HG02678 (cell line): ENCODE measurements at regions not wholly inside any gene's neighbourhood (a gene's known extent, or its start where the extent isn't known, plus 50 kb on each side); places are given as distances from the start of the nearest gene placed in this dataset.
"Not testable (repeated sequence)": the region's sequence is repeated elsewhere in the genome, so short reads cannot be mapped to it uniquely, and the experiment has no call there.

Experiments
- ATAC-seq: cut with Tn5 transposase; IDR thresholded peaks from one replicate; pipeline ENCODE4 v1.9.1; 2021; ENCODE audit warnings: mild to moderate bottlenecking, moderate library complexity; ENCODE audit not compliant: unreplicated experiment

DNA sequence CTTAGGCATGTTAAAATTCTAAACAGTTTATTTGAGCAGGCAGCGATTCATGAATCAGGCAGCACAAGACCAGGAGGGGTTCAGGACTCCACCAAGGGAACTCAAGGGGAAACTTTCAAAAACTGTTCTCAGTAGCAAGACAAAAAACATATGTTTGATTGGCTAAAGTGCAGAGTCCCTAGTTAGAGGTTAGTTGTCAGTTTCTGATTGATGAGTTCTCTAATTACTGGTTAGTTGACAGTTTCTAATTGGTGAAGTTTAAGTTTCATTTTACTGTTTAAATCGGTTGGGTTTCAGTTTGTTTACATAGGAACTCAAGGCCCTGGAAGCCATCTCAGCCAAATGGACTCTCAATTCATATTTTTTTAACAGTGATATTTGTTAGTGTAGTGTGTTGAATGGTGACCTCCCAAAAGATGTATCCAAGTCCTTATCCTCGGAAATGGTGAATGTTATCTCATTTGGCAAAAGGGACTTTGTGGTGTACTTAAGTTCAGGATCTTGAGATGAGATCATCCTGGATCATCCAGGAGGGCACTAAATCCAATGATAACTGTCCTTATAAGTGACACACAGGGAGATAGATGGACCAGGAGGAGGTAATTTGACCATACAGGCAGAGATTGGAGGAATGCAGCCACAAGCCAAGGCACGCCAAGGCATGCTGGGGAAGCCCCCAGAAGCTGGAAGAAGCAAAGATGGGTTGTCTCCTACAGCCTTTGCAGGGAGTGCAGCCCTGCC lies 219.2 kb upstream of the RAI14 start:
- ATAC-seq = no peak

DNA sequence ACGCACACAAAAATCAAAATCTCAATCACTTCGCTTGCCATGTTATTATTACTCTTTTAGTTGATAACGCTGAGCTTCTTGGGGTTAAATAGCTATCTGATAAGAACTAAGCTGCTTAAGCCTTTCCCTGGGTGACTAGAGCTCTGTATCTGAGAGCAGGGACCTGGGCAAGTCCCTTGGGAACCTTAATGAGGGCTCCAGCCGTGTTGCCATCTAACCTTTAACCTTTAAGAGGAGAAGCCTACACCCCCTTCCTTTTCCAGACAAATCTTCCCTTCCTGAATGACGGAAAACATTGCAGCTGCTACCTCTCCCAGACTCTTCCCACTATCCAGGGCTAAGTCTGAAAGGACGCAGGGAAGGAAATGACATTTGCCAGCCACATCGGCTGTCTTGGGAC lies 216.5 kb upstream of the RAI14 start:
- no peak for ATAC-seq

DNA sequence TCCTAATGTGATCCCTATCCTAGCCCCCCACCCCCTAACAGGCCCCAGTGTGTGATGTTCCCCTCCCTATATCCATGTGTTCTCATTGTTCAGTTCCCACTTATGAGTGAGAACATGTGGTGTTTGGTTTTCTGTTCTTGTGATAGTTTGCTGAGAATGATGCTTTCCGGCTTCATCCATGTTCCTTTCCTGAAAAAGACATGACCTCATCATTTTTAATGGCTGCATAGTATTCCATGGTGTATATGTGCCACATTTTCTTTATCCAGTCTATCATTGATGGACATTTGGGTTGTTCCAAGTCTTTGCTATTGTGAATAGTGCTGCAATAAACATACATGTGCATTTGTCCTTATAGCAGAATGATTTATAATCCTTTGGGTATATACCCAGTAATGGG lies 214.4 kb upstream of the RAI14 start:
- not testable (repeated sequence) for ATAC-seq

DNA sequence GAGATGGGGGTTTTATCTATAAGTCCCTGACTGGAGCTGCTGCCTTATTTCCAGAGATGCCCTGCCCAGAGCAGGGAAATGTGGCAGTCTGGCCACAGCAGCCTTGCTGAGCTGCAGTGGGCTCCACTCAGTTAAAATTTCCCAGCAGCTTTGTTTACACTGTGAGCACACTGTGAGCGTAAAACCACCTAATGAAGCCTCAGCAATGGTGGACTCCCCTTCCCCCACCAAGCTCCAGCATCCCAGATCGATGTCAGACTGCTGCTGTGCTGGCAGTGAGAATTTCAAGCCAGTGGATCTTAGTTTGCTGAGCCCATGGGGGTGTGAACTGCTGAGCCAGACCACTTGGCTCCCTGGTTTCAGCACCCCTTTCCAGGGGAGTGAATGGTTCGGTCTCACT lies 208.7 kb upstream of the RAI14 start:
- no peak for ATAC-seq

DNA sequence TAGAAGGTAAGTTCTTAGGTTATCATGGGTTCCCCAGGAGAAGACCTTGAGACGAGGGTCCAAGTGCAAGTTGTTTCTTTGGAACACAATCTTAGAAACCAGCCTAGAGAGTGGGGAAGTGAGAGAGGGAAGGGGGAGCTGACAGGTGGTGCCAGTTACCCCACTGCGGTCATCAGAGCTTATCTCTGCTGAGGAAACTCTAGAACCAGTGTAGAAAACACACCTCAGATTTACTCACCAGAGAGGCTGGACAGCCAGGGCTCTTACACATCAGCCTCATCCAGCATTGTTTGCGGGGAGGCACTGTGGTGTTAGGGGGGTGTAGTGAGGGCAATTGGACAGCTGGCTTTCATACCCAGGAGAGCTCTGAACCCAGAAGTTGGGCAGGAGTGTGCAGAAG lies 206.5 kb upstream of the RAI14 start:
- no peak for ATAC-seq

DNA sequence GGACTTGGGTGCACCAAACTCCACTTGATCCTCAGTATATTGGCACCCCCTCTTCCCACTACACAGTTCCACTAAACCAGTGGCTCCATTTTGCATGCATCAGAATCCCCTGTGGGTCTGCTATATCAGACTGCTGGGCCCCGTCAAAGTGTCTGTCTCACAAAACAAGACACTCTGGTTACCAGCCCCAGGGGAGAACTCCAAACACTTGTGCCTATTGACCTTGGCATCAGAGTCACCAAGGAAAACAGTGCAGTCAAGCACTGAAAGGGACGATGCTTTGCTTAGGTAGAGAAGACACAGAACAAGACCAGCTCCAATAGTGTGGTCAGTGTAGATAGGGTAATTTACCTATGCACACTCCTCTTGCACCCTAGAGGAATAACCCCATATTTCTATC lies 205.8 kb upstream of the RAI14 start:
- ATAC-seq = no peak

DNA sequence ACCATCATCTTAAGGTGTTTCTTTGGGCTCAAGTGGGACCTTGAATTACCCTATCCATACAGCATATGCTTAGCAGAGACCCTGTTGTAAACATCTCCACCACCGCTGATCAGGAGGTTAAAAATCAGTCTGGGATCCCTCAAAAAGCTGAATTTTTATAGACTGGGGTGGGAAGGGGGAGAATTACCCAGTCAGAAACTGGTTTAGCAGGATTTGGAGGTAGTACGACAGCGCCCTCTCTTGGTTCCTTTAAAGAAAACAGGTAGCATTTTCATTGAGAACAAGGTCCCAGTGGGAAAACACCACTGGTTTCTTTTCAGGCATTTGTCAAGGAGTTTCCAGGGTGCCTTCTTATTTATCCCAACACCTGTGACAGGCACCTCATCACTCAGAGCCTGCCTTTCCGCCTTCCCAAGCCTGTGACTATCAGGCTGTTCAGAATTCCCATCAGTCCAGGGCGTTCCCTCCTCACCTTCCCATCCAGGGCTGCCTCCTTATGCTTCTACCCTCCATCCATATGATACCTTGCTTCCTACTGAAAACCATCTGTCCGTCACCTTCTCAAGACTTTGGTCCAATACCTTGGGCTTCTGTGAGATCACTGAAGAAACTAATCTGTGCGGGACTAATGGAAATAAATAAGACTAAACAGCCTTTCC lies 203.8 kb upstream of the RAI14 start:
- ATAC-seq = no peak

DNA sequence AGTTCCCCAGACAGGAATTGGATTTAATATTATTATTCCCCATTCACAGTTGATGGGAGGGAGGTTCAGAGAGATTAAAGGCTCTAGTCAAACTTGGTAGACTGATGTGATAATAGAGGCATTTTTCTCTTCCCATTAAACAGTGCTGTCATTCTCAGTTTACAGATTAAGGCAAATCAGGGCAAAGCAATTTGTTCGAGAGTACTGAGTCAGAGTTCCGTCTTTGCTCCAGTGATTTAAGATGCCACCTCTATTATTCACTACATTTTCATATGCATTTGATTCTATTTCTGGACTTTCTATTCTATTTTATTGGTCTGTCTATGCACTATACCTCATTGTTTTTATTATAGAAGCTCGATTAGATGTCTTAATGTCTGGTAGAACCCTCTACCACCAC lies 201.0 kb upstream of the RAI14 start:
- ATAC-seq = no peak

DNA sequence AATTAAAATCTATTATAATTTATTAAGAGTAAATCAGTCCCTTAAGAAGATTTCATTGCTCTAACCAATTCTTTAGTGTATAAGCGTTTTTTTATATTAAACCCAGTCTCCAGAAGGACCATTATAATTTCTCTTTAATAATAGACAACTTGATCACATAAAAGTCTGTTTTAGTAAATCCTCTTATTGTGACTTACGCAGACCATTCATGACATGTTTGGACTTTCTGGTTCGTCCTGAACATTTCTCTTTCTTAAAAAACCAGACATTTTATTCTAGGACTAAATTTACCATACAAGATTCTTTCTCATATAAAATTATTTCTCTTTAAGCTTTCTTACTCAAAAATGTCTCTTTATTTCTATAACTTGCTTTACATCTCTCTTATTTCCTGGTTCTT lies 196.2 kb upstream of the RAI14 start:
- ATAC-seq = no peak

DNA sequence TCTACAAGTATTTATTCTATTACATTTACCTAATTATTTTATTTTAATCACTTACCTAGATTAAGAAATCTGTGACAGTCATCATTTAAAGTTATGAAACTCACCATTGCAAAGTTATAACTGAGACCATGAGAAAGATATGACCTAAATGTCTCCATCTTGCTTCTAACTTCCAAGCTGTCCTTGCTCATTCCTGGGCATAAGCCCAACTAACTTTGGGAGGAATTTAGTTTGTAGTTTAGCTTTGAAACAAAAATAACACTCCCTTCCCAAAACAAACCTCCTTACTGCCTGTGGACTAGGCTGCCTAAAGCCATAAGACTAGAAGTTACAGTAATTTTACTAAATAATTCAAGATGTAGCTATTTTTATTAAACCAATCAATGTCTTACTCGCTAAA lies 195.6 kb upstream of the RAI14 start:
- no peak for ATAC-seq

DNA sequence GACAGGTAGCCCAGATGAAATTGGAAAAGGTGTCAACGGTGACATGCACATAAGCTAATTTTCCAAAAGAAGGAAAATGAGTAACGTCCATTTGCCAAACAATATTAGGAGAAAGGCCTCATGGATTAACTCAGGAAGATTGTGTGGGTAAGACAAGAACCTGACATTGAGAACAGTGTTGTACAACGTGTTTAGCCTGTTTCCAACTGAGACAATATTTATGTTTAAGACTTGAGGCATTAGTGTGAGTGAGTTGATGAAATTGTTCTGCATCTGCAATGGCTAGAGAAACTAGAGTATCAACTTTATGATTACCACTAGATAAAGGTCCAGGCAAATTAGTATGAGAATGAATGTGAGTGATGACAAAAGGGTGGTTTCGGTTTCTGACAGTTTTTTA lies 191.3 kb upstream of the RAI14 start:
- ATAC-seq = no peak

DNA sequence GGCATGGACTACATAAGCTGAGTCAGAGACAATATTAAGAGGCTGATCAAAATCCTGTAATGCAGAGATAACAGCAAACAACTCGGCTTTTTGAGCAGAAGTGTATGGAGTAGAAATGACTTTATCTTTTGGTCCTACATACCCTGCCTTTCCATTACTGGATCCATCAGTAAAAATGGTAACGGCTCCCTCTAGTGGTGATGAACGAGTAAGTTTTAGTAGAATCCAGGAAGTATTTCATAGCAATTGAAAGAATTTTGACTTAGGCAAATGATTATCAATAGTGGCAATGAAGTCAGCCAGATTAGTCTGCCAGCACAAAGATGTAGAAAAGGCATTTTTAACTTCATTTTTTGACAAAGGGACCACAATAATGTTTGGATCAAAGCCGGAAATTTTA lies 190.8 kb upstream of the RAI14 start:
- not testable (repeated sequence) for ATAC-seq

DNA sequence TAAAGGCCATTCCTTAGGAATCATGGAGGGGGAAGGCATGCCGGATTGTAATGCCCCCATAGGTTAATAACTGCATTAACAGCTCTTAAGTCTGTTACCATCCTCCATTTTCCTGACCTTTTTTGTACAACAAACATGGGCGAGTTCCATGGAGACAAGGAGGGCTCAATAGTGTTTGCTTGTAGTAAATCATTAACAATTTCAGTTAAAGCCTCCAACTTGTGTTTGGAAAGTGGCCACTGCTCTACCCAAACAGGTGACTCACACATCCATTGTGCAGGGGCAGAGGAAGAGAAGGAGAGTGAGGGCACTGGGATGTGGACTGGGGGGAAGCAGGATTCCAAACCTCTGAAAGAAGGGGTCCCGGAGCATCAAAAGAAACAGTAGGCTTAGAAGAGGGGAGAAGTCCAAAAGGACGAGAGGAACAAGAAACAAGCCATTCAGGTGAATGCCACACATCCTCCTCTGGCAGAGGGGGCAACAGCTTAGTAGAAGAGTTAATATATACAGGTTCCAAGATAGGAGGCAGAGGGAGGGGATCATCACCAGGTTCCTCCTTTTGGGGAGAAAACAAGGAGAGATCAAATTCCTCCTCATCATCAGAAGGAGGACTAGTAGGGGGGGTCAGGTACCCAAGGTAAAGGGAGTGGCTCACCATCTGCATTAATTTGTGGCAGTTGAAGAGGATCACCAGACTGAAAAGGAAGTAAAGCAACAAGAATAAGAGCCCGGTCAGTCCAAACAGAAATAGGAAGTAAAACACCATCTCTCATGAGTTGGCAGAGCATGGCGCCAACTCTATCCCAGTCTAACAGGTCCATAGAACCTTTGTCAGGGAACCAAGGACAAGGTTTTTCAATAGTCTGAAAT lies 189.4 kb upstream of the RAI14 start:
- ATAC-seq = not testable (repeated sequence)

DNA sequence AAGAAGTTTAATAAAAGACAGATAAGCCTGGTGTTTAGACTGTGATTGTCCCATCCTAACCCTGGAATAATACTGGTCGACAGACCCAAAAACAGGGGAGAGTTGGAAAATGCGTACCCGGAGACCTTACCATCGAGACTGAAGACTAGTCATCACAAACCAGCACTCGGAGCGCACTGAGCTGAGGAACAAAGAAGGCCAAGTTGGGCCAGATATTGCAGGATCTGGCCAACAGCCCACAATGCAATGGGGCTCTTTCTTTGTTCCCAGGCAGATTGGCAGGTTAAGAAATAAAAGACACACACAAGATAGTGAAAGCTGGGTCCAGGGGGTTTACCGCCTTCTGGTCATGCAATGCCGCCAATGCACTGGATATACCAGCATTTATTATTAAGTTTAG lies 188.7 kb upstream of the RAI14 start:
- no peak for ATAC-seq

DNA sequence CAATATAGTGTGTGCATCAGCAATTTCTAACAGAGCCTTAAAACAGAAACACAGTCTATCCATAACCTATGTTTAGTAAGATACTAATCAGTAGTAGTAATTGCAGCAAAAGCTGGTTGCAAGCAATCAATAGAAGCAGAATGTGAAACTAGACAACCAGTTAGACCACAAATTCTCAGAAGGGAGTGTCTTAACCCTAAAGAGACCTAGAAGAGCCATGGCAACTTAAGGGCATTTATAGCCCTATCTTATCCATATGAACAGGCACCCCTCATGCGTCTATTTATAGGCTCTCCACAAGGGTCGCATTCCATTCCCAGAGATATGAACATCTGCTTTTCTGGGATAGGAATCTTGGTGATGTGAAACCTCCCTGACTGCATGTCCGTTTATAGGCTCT lies 188.1 kb upstream of the RAI14 start:
- ATAC-seq = peak; percentile 54

DNA sequence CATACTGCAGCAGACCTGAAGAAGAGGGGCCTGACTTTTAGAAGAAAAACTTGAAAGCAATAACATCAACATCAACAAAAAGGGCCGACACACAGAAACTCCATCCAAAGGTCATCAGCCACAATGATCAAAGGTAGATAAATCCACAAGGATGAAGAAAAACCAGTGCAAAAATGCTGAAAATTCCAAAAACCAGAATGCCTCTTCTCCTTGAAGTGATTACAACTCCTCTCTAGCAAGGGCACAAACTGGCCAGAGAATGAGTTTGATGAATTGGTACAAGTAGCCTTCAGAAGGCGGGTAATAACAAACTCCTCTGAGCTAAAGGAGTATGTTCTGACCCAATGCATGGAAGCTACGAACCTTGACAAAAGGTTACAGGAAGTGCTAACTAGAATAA lies 186.2 kb upstream of the RAI14 start:
- ATAC-seq = no peak

DNA sequence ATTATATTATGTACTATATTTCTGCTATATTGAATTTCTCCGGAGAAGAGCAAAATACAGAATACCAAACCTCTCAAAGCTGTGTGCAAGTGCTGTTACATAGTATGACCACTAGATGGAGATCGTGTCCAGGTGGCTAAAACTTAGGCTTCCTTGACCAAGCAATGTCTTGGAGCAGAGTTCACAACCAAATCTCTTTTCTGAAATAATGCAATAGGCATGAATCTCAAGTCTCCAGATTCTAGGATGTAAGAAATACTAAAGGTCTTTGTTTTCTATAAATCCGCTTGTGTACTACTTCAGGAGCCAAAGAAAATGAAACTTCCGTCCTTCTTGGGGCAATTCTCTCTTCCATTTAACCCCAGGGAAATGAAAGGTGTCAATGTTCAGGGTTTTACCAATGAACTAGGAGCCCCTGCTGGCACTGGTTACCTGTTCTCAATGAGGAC lies 181.5 kb upstream of the RAI14 start:
- no peak for ATAC-seq

DNA sequence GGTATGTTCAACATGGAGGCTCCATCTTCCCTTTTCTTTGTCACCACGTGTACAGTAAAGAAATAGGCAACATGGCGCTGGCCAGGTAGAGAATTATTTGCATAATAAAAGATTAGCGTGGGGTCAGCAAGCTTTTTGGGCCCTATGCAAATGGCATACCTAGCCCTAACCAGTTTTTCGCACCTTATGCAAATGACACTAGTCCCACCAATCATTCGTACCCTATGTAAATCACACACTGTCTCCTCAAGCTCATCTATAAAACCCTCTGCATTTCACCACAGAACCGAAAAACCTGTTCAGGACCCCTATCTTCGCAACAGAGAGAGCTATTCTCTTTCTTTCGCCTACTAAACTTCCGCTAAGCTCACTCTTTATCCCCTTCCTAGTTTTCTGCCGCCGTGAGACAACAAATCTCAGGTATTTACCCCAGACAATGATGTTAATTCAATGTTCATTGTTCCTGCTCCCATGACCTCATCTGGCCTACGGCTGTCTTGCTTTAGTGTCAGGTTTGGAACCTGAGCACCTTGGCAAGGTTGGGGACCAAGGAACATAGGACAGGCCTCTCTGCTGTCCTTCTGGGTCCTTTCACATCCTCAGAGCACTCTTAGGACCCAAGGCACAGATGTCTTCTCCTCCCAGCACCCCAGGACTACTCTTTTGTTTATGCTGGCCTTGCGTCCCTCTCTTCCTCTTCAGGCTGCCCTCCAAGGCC lies 180.7 kb upstream of the RAI14 start:
- no peak for ATAC-seq

DNA sequence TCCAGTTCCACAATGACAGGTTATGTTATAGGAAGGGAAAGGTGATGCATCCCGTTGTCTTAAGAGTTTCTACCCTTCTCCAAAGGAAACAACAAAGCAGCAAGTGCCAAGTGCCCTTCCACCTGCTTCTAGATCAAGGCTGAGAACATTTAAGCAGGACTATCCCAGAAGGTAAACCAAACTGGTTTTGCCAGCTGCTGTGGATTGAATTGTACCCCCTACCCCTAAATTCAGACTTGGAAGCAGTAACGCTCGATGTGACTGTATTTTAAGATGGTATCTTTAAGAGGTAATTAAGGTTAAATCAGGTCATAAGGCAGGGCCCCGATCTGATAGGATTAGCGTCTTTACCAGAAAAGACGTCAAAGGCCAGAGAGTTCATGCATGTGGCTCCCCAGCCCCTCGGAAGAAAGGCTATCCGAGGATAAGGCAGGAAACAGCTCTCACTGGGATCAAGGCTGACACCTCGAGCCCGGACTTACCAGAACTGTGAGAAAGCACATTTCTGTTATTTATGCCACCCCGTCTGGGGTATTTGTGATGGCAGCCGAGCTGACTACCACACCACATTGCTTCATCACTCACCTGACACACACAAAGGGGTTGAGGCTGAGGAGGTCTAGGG lies 179.1 kb upstream of the RAI14 start:
- no peak for ATAC-seq

DNA sequence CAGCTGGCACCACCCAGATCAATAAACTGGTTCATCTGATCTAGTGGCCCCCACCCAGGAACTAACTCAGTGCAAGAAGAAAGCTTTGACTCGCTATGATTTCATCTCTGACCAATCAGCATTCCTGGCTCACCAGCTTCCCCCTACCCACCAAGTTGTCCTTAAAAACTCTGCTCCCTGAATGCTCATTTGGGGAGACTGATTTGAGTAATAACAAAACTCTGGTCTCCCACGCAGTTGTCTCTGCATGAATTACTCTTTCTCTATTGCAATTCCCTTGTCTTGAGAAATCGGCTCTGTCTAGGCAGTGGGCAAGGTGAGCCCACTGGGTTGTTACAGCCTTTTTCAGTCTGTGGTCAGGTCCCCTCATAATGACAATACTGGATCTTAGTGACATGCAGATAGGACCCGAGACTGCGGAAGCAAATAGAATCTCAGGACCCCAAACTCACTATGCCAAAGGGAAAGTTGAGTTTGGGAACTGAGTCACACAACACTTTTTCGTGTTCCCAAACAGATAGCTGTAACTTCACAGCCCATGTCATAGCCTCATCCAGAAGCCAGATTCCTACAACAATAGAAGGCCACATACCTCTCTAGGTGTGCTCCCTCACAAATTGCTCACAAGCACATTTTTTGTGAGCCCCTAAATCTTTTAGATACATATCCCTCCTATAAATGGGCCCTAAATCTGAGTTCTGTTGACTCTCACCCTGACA lies 175.2 kb upstream of the RAI14 start:
- ATAC-seq = no peak
